Fibroblast of lung (primary cell): ENCODE measurements at regions not wholly inside any gene's neighbourhood (a gene's known extent, or its start where the extent isn't known, plus 50 kb on each side); places are given as distances from the start of the nearest gene placed in this dataset.

ENCODE experiments used
- EZH2 ChIP-seq: IDR thresholded peaks from 2 replicates; pipeline ENCODE4 v1.5.1; 2012; ENCODE audit warnings: low read length, control low read depth, mild to moderate bottlenecking; ENCODE audit errors: missing control alignments
- TF ChIP-seq, protein P1 (sequence below), 2 donors: IDR thresholded peaks in 1 of 2; conservative IDR thresholded peaks in 1 of 2; 1 replicate in 1 of 2; 2 replicates in 1 of 2; pipeline ENCODE4 v1.5.1; 2011 to 2012; ENCODE audit warnings: low read length in 2 of 2, control low read depth in 1 of 2, inconsistent platforms in 1 of 2, low read depth in 1 of 2, mild to moderate bottlenecking in 1 of 2

DNA sequence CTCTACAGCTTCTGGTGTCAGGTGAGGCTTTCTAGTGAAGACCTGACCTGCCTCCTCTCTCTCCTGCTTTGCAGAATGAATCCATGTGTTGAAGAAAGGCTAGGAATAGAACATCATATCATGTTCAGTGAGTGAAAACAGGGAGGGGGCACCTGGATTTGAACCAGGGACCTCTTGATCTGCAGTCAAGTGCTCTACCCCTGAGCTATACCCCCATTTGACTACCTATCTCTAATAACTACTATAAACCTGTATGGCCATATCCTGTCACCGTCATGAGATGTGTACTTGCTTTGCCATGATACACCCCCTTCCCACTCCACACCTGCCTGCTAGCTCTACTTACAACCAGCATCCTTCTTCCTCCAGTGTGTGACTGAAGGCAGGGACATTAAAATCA is 91.3 kb upstream of the ZNF746 start:
- TF ChIP-seq, protein P1, sequence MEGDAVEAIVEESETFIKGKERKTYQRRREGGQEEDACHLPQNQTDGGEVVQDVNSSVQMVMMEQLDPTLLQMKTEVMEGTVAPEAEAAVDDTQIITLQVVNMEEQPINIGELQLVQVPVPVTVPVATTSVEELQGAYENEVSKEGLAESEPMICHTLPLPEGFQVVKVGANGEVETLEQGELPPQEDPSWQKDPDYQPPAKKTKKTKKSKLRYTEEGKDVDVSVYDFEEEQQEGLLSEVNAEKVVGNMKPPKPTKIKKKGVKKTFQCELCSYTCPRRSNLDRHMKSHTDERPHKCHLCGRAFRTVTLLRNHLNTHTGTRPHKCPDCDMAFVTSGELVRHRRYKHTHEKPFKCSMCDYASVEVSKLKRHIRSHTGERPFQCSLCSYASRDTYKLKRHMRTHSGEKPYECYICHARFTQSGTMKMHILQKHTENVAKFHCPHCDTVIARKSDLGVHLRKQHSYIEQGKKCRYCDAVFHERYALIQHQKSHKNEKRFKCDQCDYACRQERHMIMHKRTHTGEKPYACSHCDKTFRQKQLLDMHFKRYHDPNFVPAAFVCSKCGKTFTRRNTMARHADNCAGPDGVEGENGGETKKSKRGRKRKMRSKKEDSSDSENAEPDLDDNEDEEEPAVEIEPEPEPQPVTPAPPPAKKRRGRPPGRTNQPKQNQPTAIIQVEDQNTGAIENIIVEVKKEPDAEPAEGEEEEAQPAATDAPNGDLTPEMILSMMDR (conservative IDR thresholded peaks at IDR 0.05 in 1 of 2, IDR thresholded peaks at IDR 0.05 in 1 of 2; ENCODE audit: low read depth in 1 of 2, low read length in 2 of 2) = no peak
- TF ChIP-seq EZH2 = no peak
